ENCODE measurements at regions not wholly inside any gene's neighbourhood (a gene's known extent, or its start where the extent isn't known, plus 50 kb on each side); places are given as distances from the start of the nearest gene placed in this dataset.

- TF ChIP-seq CTCF (IDR thresholded peaks at IDR 0.05) (no peak), POLR2A (IDR thresholded peaks at IDR 0.05) (no peak)
Observed at GRCh38 chr7:46282155-46282554, 361.1 kb upstream of the IGFBP3 start.
